ENCODE measurements at regions not wholly inside any gene's neighbourhood (a gene's known extent, or its start where the extent isn't known, plus 50 kb on each side); places are given as distances from the start of the nearest gene placed in this dataset.

- POLR2A ChIA-PET (ENCODE audit: low non-redundant PET) = no interaction called here
- TF ChIP-seq CTCF (conservative IDR thresholded peaks at IDR 0.05; ENCODE audit: low read depth) = no peak
- H3K27ac ChIP-seq = no peak overlapping the region
- CTCF ChIA-PET = no interaction called here
- no peak for DNase-seq (ENCODE audit: low spot score)
These were observed 132.7 kb downstream of the SCG2 start for GRCh38 chr2:223469270-223470046.

- ChIA-PET CTCF (no interaction called here), POLR2A (ENCODE audit: low non-redundant PET) (no interaction called here)
- H3K27ac ChIP-seq = no peak overlapping the region
- DNase-seq (ENCODE audit: low spot score) = no peak
- no peak for TF ChIP-seq CTCF (conservative IDR thresholded peaks at IDR 0.05; ENCODE audit: low read depth)
These were observed 131.6 kb downstream of the SCG2 start for GRCh38 chr2:223470602-223471001.

- CTCF ChIA-PET = no interaction called here
- POLR2A ChIA-PET (ENCODE audit: low non-redundant PET) = no interaction called here
- H3K27ac ChIP-seq = no peak overlapping the region
These were observed 129.4 kb downstream of the SCG2 start for GRCh38 chr2:223472771-223473170.

GRCh38 chr2:223474893-223475292 lies 127.3 kb downstream of the SCG2 start:
- no peak overlapping the region for H3K27ac ChIP-seq
- ChIA-PET CTCF (interaction anchor here (0.6 kb wide), 1 partner anchor 37 kb away, joined by 3 read pairs; no protein-coding TSS in a partner anchor), POLR2A (ENCODE audit: low non-redundant PET) (no interaction called here)
- no peak for TF ChIP-seq CTCF (conservative IDR thresholded peaks at IDR 0.05; ENCODE audit: low read depth)
- no peak for DNase-seq (ENCODE audit: low spot score)

More at GRCh38 chr2:223472771-223473170, 129.4 kb downstream of the SCG2 start:
- DNase-seq (ENCODE audit: low spot score) = no peak
- TF ChIP-seq CTCF (conservative IDR thresholded peaks at IDR 0.05; ENCODE audit: low read depth) = no peak

GRCh38 chr2:223475901-223476300 lies 126.3 kb downstream of the SCG2 start:
- POLR2A ChIA-PET (ENCODE audit: low non-redundant PET) = no interaction called here
- CTCF ChIA-PET = no interaction called here
- TF ChIP-seq CTCF (conservative IDR thresholded peaks at IDR 0.05; ENCODE audit: low read depth) = no peak
- H3K27ac ChIP-seq = no peak overlapping the region
- no peak for DNase-seq (ENCODE audit: low spot score)

GRCh38 chr2:223477318-223477717 lies 124.8 kb downstream of the SCG2 start:
- no peak for TF ChIP-seq CTCF (conservative IDR thresholded peaks at IDR 0.05; ENCODE audit: low read depth)
- POLR2A ChIA-PET (ENCODE audit: low non-redundant PET) = no interaction called here
- H3K27ac ChIP-seq = no peak overlapping the region
- DNase-seq (ENCODE audit: low spot score) = no peak
- CTCF ChIA-PET = no interaction called here

Measured in RWPE1 (cell line).